GM20000 (cell line): ENCODE measurements at regions not wholly inside any gene's neighbourhood (a gene's known extent, or its start where the extent isn't known, plus 50 kb on each side); places are given as distances from the start of the nearest gene placed in this dataset.

Experiments used
- DNase-seq: peaks from one replicate; pipeline ENCODE4 v3.0.0; 2012; ENCODE audit warnings: low spot score
- CTCF ChIP-seq: IDR thresholded peaks from 2 replicates; pipeline ENCODE4 v1.5.1; 2012; ENCODE audit warnings: mild to moderate bottlenecking, control low read depth; ENCODE audit errors: extremely low read depth, missing control alignments

- no peak for TF ChIP-seq CTCF
- no peak for DNase-seq
These were observed 574.1 kb downstream of the PTPRU start for GRCh38 chr1:29810121-29811120.

GRCh38 chr1:29809446-29810120 is 573.3 kb downstream of the PTPRU start:
- no peak for TF ChIP-seq CTCF
- no peak for DNase-seq

GRCh38 chr1:29808141-29808995 is 572.0 kb downstream of the PTPRU start:
- DNase-seq, result no peak
- no peak for TF ChIP-seq CTCF

- DNase-seq, result no peak
- TF ChIP-seq CTCF, result no peak
These were observed 571.4 kb downstream of the PTPRU start for GRCh38 chr1:29807689-29808088.

GRCh38 chr1:29806646-29807319 is 570.5 kb downstream of the PTPRU start:
- DNase-seq, result no peak
- TF ChIP-seq CTCF, result no peak

- DNase-seq, result no peak
- no peak for TF ChIP-seq CTCF
These were observed 569.5 kb downstream of the PTPRU start for GRCh38 chr1:29805896-29806160.
